H9 (cell line): ENCODE measurements at regions not wholly inside any gene's neighbourhood (a gene's known extent, or its start where the extent isn't known, plus 50 kb on each side); places are given as distances from the start of the nearest gene placed in this dataset.

Source experiments
- DNase-seq: peaks from one replicate; pipeline ENCODE4 v3.0.0-alpha.2; 2017
- H2AFZ ChIP-seq: one replicate; pipeline ENCODE4 v1.6.1; 2013; ENCODE audit warnings: mild to moderate bottlenecking, low read length, control low read depth, moderate library complexity
- H2AK5ac ChIP-seq: 2 replicates; pipeline ENCODE4 v1.6.1; 2013; ENCODE audit warnings: low read length, control low read depth, mixed read lengths; ENCODE audit not compliant: insufficient read length
- H2BK120ac ChIP-seq: one replicate; pipeline ENCODE4 v1.6.1; 2013; ENCODE audit warnings: low read depth, mild to moderate bottlenecking, low read length, control low read depth, inconsistent platforms; ENCODE audit not compliant: poor library complexity, severe bottlenecking
- H2BK12ac ChIP-seq: 2 replicates; pipeline ENCODE4 v1.6.1; 2013; ENCODE audit warnings: low read length, control low read depth, mixed read lengths, low read depth; ENCODE audit not compliant: insufficient read length
- H2BK15ac ChIP-seq: 2 replicates; pipeline ENCODE4 v1.6.1; 2013; ENCODE audit warnings: low read depth, low read length, control low read depth
- H2BK20ac ChIP-seq: one replicate; pipeline ENCODE4 v1.6.1; 2013; ENCODE audit warnings: low read depth, mild to moderate bottlenecking, low read length, control low read depth, inconsistent platforms; ENCODE audit not compliant: poor library complexity, severe bottlenecking
- H2BK5ac ChIP-seq: 2 replicates; pipeline ENCODE4 v1.6.1; 2013; ENCODE audit warnings: low read length, control low read depth, mixed read lengths; ENCODE audit not compliant: insufficient read length
- H3K14ac ChIP-seq: 2 replicates; pipeline ENCODE4 v1.6.1; 2013; ENCODE audit warnings: low read length, control low read depth; ENCODE audit not compliant: insufficient read depth
- H3K18ac ChIP-seq: 2 replicates; pipeline ENCODE4 v1.6.1; 2013; ENCODE audit warnings: low read depth, mild to moderate bottlenecking, mixed read lengths, low read length, control low read depth; ENCODE audit not compliant: insufficient read length
- H3K23ac ChIP-seq: 2 replicates; pipeline ENCODE4 v1.6.1; 2013; ENCODE audit warnings: low read length, control low read depth, mixed read lengths, low read depth; ENCODE audit not compliant: insufficient read length
- H3K23me2 ChIP-seq: 2 replicates; pipeline ENCODE4 v1.6.1; 2013; ENCODE audit warnings: low read depth, mild to moderate bottlenecking, mixed read lengths, low read length, control low read depth; ENCODE audit not compliant: insufficient read length, poor library complexity, severe bottlenecking
- H3K27ac ChIP-seq: 2 replicates; pipeline ENCODE4 v1.5.1; 2013; ENCODE audit warnings: low read length, control low read depth, mixed read lengths, low read depth; ENCODE audit not compliant: insufficient read length
- H3K27me3 ChIP-seq: 2 replicates; pipeline ENCODE4 v1.6.1; 2013; ENCODE audit warnings: low read length, control low read depth, inconsistent platforms; ENCODE audit not compliant: insufficient read depth
- H3K4ac ChIP-seq: 2 replicates; pipeline ENCODE4 v1.6.1; 2013; ENCODE audit warnings: low read depth, mild to moderate bottlenecking, control low read depth, inconsistent platforms, low read length, moderate library complexity
- H3K4me1 ChIP-seq: 2 replicates; pipeline ENCODE4 v1.6.1; 2013; ENCODE audit warnings: low read length, control low read depth, inconsistent platforms; ENCODE audit not compliant: insufficient read depth
- H3K4me2 ChIP-seq: 2 replicates; pipeline ENCODE4 v1.6.1; 2013; ENCODE audit warnings: low read length, control low read depth, mixed read lengths; ENCODE audit not compliant: insufficient read length, insufficient read depth
- H3K56ac ChIP-seq: 2 replicates; pipeline ENCODE4 v1.6.1; 2013; ENCODE audit warnings: low read depth, mild to moderate bottlenecking, mixed read lengths, low read length, control low read depth; ENCODE audit not compliant: insufficient read length
- H3K79me1 ChIP-seq: 2 replicates; pipeline ENCODE4 v1.6.1; 2013; ENCODE audit warnings: low read depth, mild to moderate bottlenecking, moderate library complexity, low read length, control low read depth, inconsistent platforms; ENCODE audit not compliant: insufficient read depth, poor library complexity, severe bottlenecking
- H3K79me2 ChIP-seq: 2 replicates; pipeline ENCODE4 v1.6.1; 2013; ENCODE audit warnings: low read length, control low read depth, inconsistent platforms; ENCODE audit not compliant: insufficient read depth
- H3K9ac ChIP-seq: 2 replicates; pipeline ENCODE4 v1.6.1; 2013; ENCODE audit warnings: low read length, control low read depth, mixed read lengths; ENCODE audit not compliant: insufficient read length; ENCODE audit errors: extremely low read depth
- H3K9me3 ChIP-seq: one replicate; pipeline ENCODE4 v1.6.1; 2013; ENCODE audit warnings: low read depth, low read length, inconsistent platforms; ENCODE audit not compliant: control insufficient read depth
- H3T11ph ChIP-seq: one replicate; pipeline ENCODE4 v1.6.1; 2013; ENCODE audit warnings: mild to moderate bottlenecking, low read length, control low read depth, inconsistent platforms
- H4K20me1 ChIP-seq: one replicate; pipeline ENCODE4 v1.6.1; 2013; ENCODE audit not compliant: control insufficient read depth, insufficient read length, insufficient read depth
- H4K5ac ChIP-seq: 2 replicates; pipeline ENCODE4 v1.6.1; 2013; ENCODE audit warnings: low read depth, mild to moderate bottlenecking, mixed read lengths, low read length, control low read depth; ENCODE audit not compliant: insufficient read length
- H4K8ac ChIP-seq: replicated peaks from 2 replicates; pipeline ENCODE4 v1.6.1; 2013; ENCODE audit warnings: low read length, control low read depth, mixed read lengths, low read depth; ENCODE audit not compliant: insufficient read length
- H4K91ac ChIP-seq: 2 replicates; pipeline ENCODE4 v1.6.1; 2013; ENCODE audit warnings: low read depth, mild to moderate bottlenecking, moderate library complexity, mixed read lengths, low read length, control low read depth; ENCODE audit not compliant: insufficient read length
- H3K27ac Mint-ChIP-seq, 3 experiments: 2 replicates in 2 of 3; 3 replicates in 1 of 3; pipeline ENCODE4 v1.8.0; 2020 to 2021; ENCODE audit warnings: mixed read lengths in 3 of 3, mild to moderate bottlenecking in 1 of 3, moderate library complexity in 1 of 3
- H3K27me3 Mint-ChIP-seq: 2 replicates; pipeline ENCODE4 v1.8.0; 2021; ENCODE audit warnings: low read depth, mild to moderate bottlenecking, moderate library complexity, mixed read lengths
- H3K36me3 Mint-ChIP-seq, 3 experiments: 2 replicates in 2 of 3; 3 replicates in 1 of 3; pipeline ENCODE4 v1.8.0; 2020 to 2021; ENCODE audit warnings: low read depth in 3 of 3, mixed read lengths in 3 of 3; ENCODE audit not compliant: insufficient read depth in 1 of 3
- H3K4me1 Mint-ChIP-seq, 2 experiments: 2 replicates each; pipeline ENCODE4 v1.8.0; 2020; ENCODE audit warnings: mixed read lengths in 2 of 2
- H3K4me3 Mint-ChIP-seq, 2 experiments: 2 replicates in 1 of 2; 3 replicates in 1 of 2; pipeline ENCODE4 v1.8.0; 2020 to 2021; ENCODE audit warnings: mild to moderate bottlenecking in 2 of 2, mixed read lengths in 2 of 2, moderate library complexity in 1 of 2
- H3K9me3 Mint-ChIP-seq, 2 experiments: 2 replicates in 1 of 2; 3 replicates in 1 of 2; pipeline ENCODE4 v1.8.0; 2020; ENCODE audit warnings: mild to moderate bottlenecking in 2 of 2, mixed read lengths in 2 of 2, moderate library complexity in 1 of 2
- CTCF ChIP-seq: fragments of 200-600 bp; sonication (generic); conservative IDR thresholded peaks from 3 replicates; pipeline ENCODE4 v1.8.0; 2021; ENCODE audit warnings: antibody characterized with exemption, mild to moderate bottlenecking
- WGBS: extraction: QIAGEN DNeasy Blood & Tissue Kit; methylation state at CpG from one replicate; pipeline ENCODE4 v1.1.7; 2013; ENCODE audit warnings: missing lambda C conversion rate, low lambda C conversion rate, mixed read lengths; ENCODE audit not compliant: insufficient read length; ENCODE audit errors: extremely low coverage; 5-methylcytosine and 5-hydroxymethylcytosine counted together

- no peaks in the 10 kb centered on the region for H3K4me1 ChIP-seq
- H4K20me1 ChIP-seq: no peaks in the 10 kb centered on the region
- TF ChIP-seq CTCF: no peak
- no peak overlapping the region for H3K4ac ChIP-seq
- no CpG with 5 or more reads among the region's 6 CpGs for WGBS
- H3K79me1 ChIP-seq: no peaks in the 10 kb centered on the region
- H3K9ac ChIP-seq: no peak overlapping the region
- Mint-ChIP-seq H3K4me3 (no peak overlapping the region), H3K27ac (no peak overlapping the region), H3K4me1 (peaks cover 0 to 3% of the 10 kb centered on the region in 2 experiments; a peak in 1 of 4 replicates), H3K36me3 (no peaks in the 10 kb centered on the region), H3K27me3 (no peaks in the 10 kb centered on the region; the same call in 1 of the 2 replicates), H3K9me3 (no peaks in the 10 kb centered on the region)
- H3K9me3 ChIP-seq: no peaks in the 10 kb centered on the region
- no peak overlapping the region for H2BK120ac ChIP-seq
- no peak overlapping the region for H3K18ac ChIP-seq
- no peaks in the 10 kb centered on the region for H3K79me2 ChIP-seq
- H2AFZ ChIP-seq: no peak overlapping the region
- no peak overlapping the region for H3K14ac ChIP-seq
- H3K56ac ChIP-seq: no peak overlapping the region
- H2AK5ac ChIP-seq: no peak overlapping the region
- no peak overlapping the region for H2BK12ac ChIP-seq
- no peak for DNase-seq
- H4K5ac ChIP-seq: no peak overlapping the region
- H2BK5ac ChIP-seq: no peak overlapping the region
- no peak overlapping the region for H2BK20ac ChIP-seq
- no peak overlapping the region for H3K4me2 ChIP-seq
- no peak overlapping the region for H2BK15ac ChIP-seq
- no peak overlapping the region for H3K23ac ChIP-seq
- no peak overlapping the region for H3K27ac ChIP-seq
- H3K23me2 ChIP-seq: no peaks in the 10 kb centered on the region
- H3K27me3 ChIP-seq: no peaks in the 10 kb centered on the region
- no peak overlapping the region for H4K91ac ChIP-seq
- H4K8ac ChIP-seq: no peak overlapping the region
- H3T11ph ChIP-seq: no peak overlapping the region
These were observed 488.3 kb upstream of the SPRED2 start for GRCh38 chr2:65920659-65921058.
